ENCODE measurements at regions not wholly inside any gene's neighbourhood (a gene's known extent, or its start where the extent isn't known, plus 50 kb on each side); places are given as distances from the start of the nearest gene placed in this dataset.

DNA sequence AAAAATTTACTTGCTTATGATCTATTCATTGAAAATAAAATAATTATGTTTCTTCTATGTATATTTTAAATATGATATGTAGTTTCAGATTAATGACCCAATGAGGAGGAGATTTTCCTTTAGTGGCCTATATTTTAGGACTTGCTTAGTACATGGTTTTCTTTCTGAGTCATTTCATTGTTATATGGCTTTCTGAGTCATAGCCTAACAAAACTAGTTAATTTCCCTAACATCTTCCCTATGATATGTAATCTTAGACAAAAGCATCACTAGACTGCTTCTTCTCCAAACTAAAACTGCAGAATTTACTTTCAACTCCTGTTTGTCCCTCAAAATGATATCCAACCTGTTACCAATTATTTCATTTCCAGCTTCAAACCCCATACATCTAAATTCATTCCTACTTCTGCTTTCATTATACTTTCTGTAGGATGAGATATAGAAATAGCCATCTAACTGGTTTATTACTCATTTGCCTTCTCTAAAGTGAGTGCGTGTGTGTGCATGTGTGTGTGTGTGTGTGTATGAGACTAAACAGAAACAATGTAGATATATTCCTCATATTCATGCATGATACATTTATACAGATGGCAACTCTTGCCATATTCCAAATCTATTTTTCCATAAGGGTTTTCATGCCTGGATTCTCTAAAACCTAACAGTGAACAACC, 915.0 kb upstream of the GBE1 start:
- TF ChIP-seq L3MBTL2 (conservative IDR thresholded peaks at IDR 0.05) (no peak), FOXA1 (IDR thresholded peaks at IDR 0.05) (no peak), LEF1 (IDR thresholded peaks at IDR 0.05; ENCODE audit: borderline replicate concordance) (no peak), NFRKB (IDR thresholded peaks at IDR 0.05) (no peak), ELF4 (IDR thresholded peaks at IDR 0.05) (no peak), CTBP1 (IDR thresholded peaks at IDR 0.05; ENCODE audit: borderline replicate concordance) (no peak)
- TF ChIP-seq, protein P1, sequence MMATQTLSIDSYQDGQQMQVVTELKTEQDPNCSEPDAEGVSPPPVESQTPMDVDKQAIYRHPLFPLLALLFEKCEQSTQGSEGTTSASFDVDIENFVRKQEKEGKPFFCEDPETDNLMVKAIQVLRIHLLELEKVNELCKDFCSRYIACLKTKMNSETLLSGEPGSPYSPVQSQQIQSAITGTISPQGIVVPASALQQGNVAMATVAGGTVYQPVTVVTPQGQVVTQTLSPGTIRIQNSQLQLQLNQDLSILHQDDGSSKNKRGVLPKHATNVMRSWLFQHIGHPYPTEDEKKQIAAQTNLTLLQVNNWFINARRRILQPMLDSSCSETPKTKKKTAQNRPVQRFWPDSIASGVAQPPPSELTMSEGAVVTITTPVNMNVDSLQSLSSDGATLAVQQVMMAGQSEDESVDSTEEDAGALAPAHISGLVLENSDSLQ (IDR thresholded peaks at IDR 0.05) = no peak
- DNase-seq (ENCODE audit: extremely low spot score) = no peak
- ChIA-PET POLR2A (no interaction called here), CTCF (no interaction called here)

DNA sequence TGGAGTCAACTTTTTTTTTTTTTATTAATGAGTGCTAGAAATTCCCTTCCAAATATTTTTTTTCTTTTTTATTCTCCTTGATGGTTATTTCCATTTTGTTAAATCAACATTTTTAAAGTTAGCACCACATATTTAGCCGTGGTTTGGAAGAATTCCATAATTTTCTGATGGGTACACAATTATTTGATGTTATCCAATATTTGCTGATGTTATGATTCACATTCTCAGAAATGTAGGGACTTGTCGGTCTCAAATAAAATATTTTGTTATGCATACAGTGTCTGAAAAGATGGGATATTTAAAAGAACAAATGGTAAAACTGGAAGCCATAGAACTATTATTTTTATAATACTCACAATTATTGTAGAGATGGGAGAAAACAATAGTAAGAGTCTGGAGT, 911.5 kb upstream of the GBE1 start:
- POLR2A ChIA-PET = no interaction called here
- TF ChIP-seq LEF1 (IDR thresholded peaks at IDR 0.05; ENCODE audit: borderline replicate concordance) = no peak
- no peak for TF ChIP-seq CTBP1 (IDR thresholded peaks at IDR 0.05; ENCODE audit: borderline replicate concordance)
- no peak for TF ChIP-seq ELF4 (IDR thresholded peaks at IDR 0.05)
- TF ChIP-seq SP1 (IDR thresholded peaks at IDR 0.05) = no peak
- TF ChIP-seq NFRKB (IDR thresholded peaks at IDR 0.05) = no peak
- no peak for TF ChIP-seq ARNT (IDR thresholded peaks at IDR 0.05)
- TF ChIP-seq ZNF384 (IDR thresholded peaks at IDR 0.05) = no peak
- TF ChIP-seq SUZ12 (IDR thresholded peaks at IDR 0.05) = no peak
- TF ChIP-seq L3MBTL2 (conservative IDR thresholded peaks at IDR 0.05) = no peak
- TF ChIP-seq BHLHE40 (IDR thresholded peaks at IDR 0.05; ENCODE audit: borderline replicate concordance) = no peak
- TF ChIP-seq FOXM1 (IDR thresholded peaks at IDR 0.05; ENCODE audit: borderline replicate concordance) = no peak
- DNase-seq (ENCODE audit: extremely low spot score) = no peak
- CTCF ChIA-PET = no interaction called here

- no peak for TF ChIP-seq ZNF384 (IDR thresholded peaks at IDR 0.05)
- TF ChIP-seq SP1 (IDR thresholded peaks at IDR 0.05) = no peak
- TF ChIP-seq, protein P1 (IDR thresholded peaks at IDR 0.05) = no peak
- no peak for TF ChIP-seq TARDBP (IDR thresholded peaks at IDR 0.05)
- TF ChIP-seq L3MBTL2 (conservative IDR thresholded peaks at IDR 0.05) = no peak
- no peak for TF ChIP-seq SUZ12 (IDR thresholded peaks at IDR 0.05)
- TF ChIP-seq ARNT (IDR thresholded peaks at IDR 0.05) = no peak
- POLR2A ChIA-PET = no interaction called here
- DNase-seq (ENCODE audit: extremely low spot score) = no peak
- CTCF ChIA-PET = no interaction called here
Measured at GRCh38 chr3:82671466-82671865, 910.0 kb upstream of the GBE1 start.

DNA sequence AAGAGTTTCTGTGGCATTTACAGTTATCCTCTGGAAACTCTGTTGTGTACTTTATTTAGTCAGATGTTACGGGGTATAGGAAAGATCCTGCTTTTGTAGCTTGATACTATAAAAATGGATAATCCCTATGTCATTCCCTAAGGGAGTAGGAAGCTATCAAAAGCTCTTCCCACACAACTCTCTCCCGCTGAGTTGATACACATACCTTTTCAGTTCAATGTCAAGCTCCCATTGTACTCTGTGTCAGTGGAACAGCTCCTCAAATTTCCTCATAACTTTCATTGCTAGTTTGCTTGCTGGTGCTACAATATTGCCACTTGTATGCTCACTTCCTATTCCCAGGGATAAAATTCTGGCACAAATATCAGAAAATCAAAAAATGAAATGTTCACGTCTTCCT, 893.3 kb upstream of the GBE1 start:
- TF ChIP-seq ZNF384 (IDR thresholded peaks at IDR 0.05) = no peak
- TF ChIP-seq TARDBP (IDR thresholded peaks at IDR 0.05) = no peak
- TF ChIP-seq BHLHE40 (IDR thresholded peaks at IDR 0.05; ENCODE audit: borderline replicate concordance) = no peak
- no peak for TF ChIP-seq ARNT (IDR thresholded peaks at IDR 0.05)
- TF ChIP-seq SP1 (IDR thresholded peaks at IDR 0.05) = no peak
- no peak for TF ChIP-seq FOXK2 (IDR thresholded peaks at IDR 0.05)
- no peak for TF ChIP-seq HDGF (IDR thresholded peaks at IDR 0.05; ENCODE audit: borderline replicate concordance)
- no peak for TF ChIP-seq SUZ12 (IDR thresholded peaks at IDR 0.05)
- no peak for TF ChIP-seq ELF4 (IDR thresholded peaks at IDR 0.05)
- no peak for TF ChIP-seq LEF1 (IDR thresholded peaks at IDR 0.05; ENCODE audit: borderline replicate concordance)
- TF ChIP-seq, protein P1 (IDR thresholded peaks at IDR 0.05) = no peak
- TF ChIP-seq CTBP1 (IDR thresholded peaks at IDR 0.05; ENCODE audit: borderline replicate concordance) = no peak
- no peak for DNase-seq (ENCODE audit: extremely low spot score)
- POLR2A ChIA-PET = no interaction called here
- CTCF ChIA-PET = no interaction called here

DNA sequence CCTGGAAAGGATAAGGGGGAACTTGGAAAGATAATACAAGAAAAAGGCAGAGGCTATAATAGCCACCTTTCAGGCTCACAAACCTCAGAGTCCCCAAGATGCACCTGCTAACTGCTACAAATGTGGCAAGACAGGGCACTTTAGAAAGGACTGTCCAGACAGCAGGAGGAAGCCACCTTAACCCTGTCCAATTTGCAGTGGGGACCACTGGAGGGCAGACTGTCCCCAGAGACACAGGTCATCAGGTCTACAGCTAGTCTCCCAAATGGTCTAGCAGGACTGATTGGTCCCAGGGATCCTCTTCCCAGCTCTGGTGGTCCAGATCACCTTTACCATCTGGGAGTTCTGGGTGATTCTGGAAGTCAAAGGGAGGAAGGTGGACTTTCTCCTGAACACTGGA, 882.5 kb upstream of the GBE1 start:
- peak; percentile 4 for DNase-seq (ENCODE audit: extremely low spot score)
- no peak for TF ChIP-seq FOXA1 (IDR thresholded peaks at IDR 0.05)
- no peak for TF ChIP-seq HDGF (IDR thresholded peaks at IDR 0.05; ENCODE audit: borderline replicate concordance)
- no peak for TF ChIP-seq NFRKB (IDR thresholded peaks at IDR 0.05)
- no peak for TF ChIP-seq LEF1 (IDR thresholded peaks at IDR 0.05; ENCODE audit: borderline replicate concordance)
- TF ChIP-seq L3MBTL2 (conservative IDR thresholded peaks at IDR 0.05) = no peak
- TF ChIP-seq SP1 (IDR thresholded peaks at IDR 0.05) = no peak
- TF ChIP-seq, protein P1 (IDR thresholded peaks at IDR 0.05) = no peak
- TF ChIP-seq FOXK2 (IDR thresholded peaks at IDR 0.05) = no peak
- no peak for TF ChIP-seq SUZ12 (IDR thresholded peaks at IDR 0.05)
- no peak for TF ChIP-seq BHLHE40 (IDR thresholded peaks at IDR 0.05; ENCODE audit: borderline replicate concordance)
- TF ChIP-seq ELF4 (IDR thresholded peaks at IDR 0.05) = no peak
- no peak for TF ChIP-seq TARDBP (IDR thresholded peaks at IDR 0.05)
- CTCF ChIA-PET = no interaction called here
- POLR2A ChIA-PET = no interaction called here

DNA sequence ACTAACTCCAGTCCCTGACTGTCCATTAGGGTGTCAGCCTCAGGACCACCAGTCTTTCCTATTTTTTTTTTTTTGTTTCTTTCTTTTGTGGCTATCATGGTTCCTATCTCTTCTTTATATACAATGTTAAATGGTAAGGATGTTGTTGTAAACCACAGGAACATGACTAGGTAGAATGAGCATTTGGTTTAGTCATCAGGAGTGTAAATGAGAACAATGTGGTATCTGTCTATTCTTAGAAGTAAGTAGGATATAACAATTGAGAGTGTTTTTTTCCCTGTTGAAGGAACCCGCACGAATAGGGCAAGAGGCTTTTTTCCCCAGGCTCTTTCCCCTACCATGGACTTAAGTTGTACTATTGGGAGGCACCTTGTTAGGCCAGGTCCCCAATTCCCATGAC, 880.3 kb upstream of the GBE1 start:
- TF ChIP-seq ARNT (IDR thresholded peaks at IDR 0.05) = no peak
- TF ChIP-seq FOXK2 (IDR thresholded peaks at IDR 0.05) = no peak
- no peak for TF ChIP-seq SUZ12 (IDR thresholded peaks at IDR 0.05)
- no peak for TF ChIP-seq SP1 (IDR thresholded peaks at IDR 0.05)
- no peak for TF ChIP-seq L3MBTL2 (conservative IDR thresholded peaks at IDR 0.05)
- TF ChIP-seq CTBP1 (IDR thresholded peaks at IDR 0.05; ENCODE audit: borderline replicate concordance) = no peak
- no peak for TF ChIP-seq FOXM1 (IDR thresholded peaks at IDR 0.05; ENCODE audit: borderline replicate concordance)
- no peak for TF ChIP-seq NFRKB (IDR thresholded peaks at IDR 0.05)
- no peak for TF ChIP-seq TARDBP (IDR thresholded peaks at IDR 0.05)
- TF ChIP-seq ELF4 (IDR thresholded peaks at IDR 0.05) = no peak
- POLR2A ChIA-PET = no interaction called here
- DNase-seq (ENCODE audit: extremely low spot score) = no peak
- CTCF ChIA-PET = no interaction called here

All from HEK293T (cell line).